Natural killer cell (primary cell): ENCODE measurements at regions not wholly inside any gene's neighbourhood (a gene's known extent, or its start where the extent isn't known, plus 50 kb on each side); places are given as distances from the start of the nearest gene placed in this dataset.

Source experiments
- ATAC-seq, 3 donors: fragments of 150-1000 bp in 2 of 3; fragments of 200-7000 bp in 1 of 3; cut with Tn5 transposase; 1 replicate in 1 of 3; 2 replicates in 2 of 3; pipeline ENCODE4 v1.10.0; 2021; ENCODE audit warnings: mild to moderate bottlenecking in 2 of 3, moderate library complexity in 2 of 3
- DNase-seq, 2 donors: peaks; one replicate each; pipeline versions ENCODE4 v3.0.0 to v3.0.0-alpha.2; 2013 to 2021; ENCODE audit warnings: mixed read lengths in 1 of 2
- H3K27ac ChIP-seq: one replicate; pipeline ENCODE4 v1.5.1; 2013; ENCODE audit warnings: mild to moderate bottlenecking, low read length
- H3K27me3 ChIP-seq: one replicate; pipeline ENCODE4 v1.6.1; 2013; ENCODE audit warnings: low read length; ENCODE audit not compliant: control insufficient read depth, insufficient read depth
- H3K36me3 ChIP-seq: one replicate; pipeline ENCODE4 v1.6.1; 2013; ENCODE audit warnings: low read length; ENCODE audit not compliant: control insufficient read depth, insufficient read depth
- H3K4me1 ChIP-seq: one replicate; pipeline ENCODE4 v1.6.1; 2013; ENCODE audit warnings: low read length; ENCODE audit not compliant: control insufficient read depth, insufficient read depth
- H3K4me3 ChIP-seq: one replicate; pipeline ENCODE4 v1.5.1; 2013; ENCODE audit warnings: low read length
- H3K9me3 ChIP-seq: one replicate; pipeline ENCODE4 v1.6.1; 2013; ENCODE audit warnings: low read length; ENCODE audit not compliant: control insufficient read depth, insufficient read depth
- H3K27ac Mint-ChIP-seq, 2 donors: one replicate each; pipeline ENCODE4 v1.8.0; 2022; ENCODE audit warnings: mild to moderate bottlenecking in 2 of 2, mixed read lengths in 2 of 2, moderate library complexity in 1 of 2
- H3K27me3 Mint-ChIP-seq, 2 donors: one replicate each; pipeline ENCODE4 v1.8.0; 2022; ENCODE audit warnings: low read depth in 2 of 2, mixed read lengths in 2 of 2
- H3K36me3 Mint-ChIP-seq: one replicate; pipeline ENCODE4 v1.8.0; 2022; ENCODE audit warnings: mixed read lengths
- H3K4me1 Mint-ChIP-seq, 2 donors: one replicate each; pipeline ENCODE4 v1.8.0; 2022; ENCODE audit warnings: mixed read lengths in 2 of 2
- H3K4me3 Mint-ChIP-seq: one replicate; pipeline ENCODE4 v1.8.0; 2022; ENCODE audit warnings: mild to moderate bottlenecking, moderate library complexity, mixed read lengths
- H3K9me3 Mint-ChIP-seq, 2 donors: one replicate each; pipeline ENCODE4 v1.8.0; 2022; ENCODE audit warnings: mixed read lengths in 2 of 2
- WGBS: methylation state at CpG from one replicate; pipeline ENCODE4 v1.1.7; 2013; ENCODE audit warnings: missing lambda C conversion rate; ENCODE audit not compliant: insufficient coverage; 5-methylcytosine and 5-hydroxymethylcytosine counted together
- intact Hi-C: fragments of 100-400 bp; cut with micrococcal nuclease; formaldehyde crosslinking; loops from one replicate; pipeline ENCODE4 v1.14.2; 2022
- TF ChIP-seq, protein P1 (sequence below): fragments of 200-600 bp; IDR thresholded peaks from one replicate; pipeline ENCODE4 v1.8.0; 2022; ENCODE audit warnings: antibody characterized with exemption

GRCh38 chr15:94785091-94785490, 553.7 kb downstream of the MCTP2 start:
- H3K4me3 Mint-ChIP-seq, result no peak overlapping the region
- no peak for ATAC-seq
- H3K4me1 ChIP-seq, result no peaks in the 10 kb centered on the region
- H3K4me1 Mint-ChIP-seq, result no peaks in the 10 kb centered on the region
- peaks cover 6 to 17% of the 10 kb centered on the region in 2 donors for H3K27me3 Mint-ChIP-seq
- TF ChIP-seq, protein P1, sequence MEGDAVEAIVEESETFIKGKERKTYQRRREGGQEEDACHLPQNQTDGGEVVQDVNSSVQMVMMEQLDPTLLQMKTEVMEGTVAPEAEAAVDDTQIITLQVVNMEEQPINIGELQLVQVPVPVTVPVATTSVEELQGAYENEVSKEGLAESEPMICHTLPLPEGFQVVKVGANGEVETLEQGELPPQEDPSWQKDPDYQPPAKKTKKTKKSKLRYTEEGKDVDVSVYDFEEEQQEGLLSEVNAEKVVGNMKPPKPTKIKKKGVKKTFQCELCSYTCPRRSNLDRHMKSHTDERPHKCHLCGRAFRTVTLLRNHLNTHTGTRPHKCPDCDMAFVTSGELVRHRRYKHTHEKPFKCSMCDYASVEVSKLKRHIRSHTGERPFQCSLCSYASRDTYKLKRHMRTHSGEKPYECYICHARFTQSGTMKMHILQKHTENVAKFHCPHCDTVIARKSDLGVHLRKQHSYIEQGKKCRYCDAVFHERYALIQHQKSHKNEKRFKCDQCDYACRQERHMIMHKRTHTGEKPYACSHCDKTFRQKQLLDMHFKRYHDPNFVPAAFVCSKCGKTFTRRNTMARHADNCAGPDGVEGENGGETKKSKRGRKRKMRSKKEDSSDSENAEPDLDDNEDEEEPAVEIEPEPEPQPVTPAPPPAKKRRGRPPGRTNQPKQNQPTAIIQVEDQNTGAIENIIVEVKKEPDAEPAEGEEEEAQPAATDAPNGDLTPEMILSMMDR, result no peak
- H3K36me3 ChIP-seq, result no peaks in the 10 kb centered on the region
- H3K9me3 Mint-ChIP-seq, result peaks cover 3 to 4% of the 10 kb centered on the region in 2 donors
- no peak for DNase-seq
- H3K27ac Mint-ChIP-seq, result no peak overlapping the region
- no peak overlapping the region for H3K4me3 ChIP-seq
- WGBS, result 84% methylated on average over 2 of the region's 2 CpGs
- H3K27me3 ChIP-seq, result no peaks in the 10 kb centered on the region
- no peaks in the 10 kb centered on the region for H3K9me3 ChIP-seq
- H3K36me3 Mint-ChIP-seq, result no peaks in the 10 kb centered on the region
- H3K27ac ChIP-seq, result no peak overlapping the region
- intact Hi-C loops, result no loop called here

GRCh38 chr15:94791008-94791407, 559.6 kb downstream of the MCTP2 start:
- Mint-ChIP-seq H3K4me3 (no peak overlapping the region), H3K9me3 (peaks cover 3 to 5% of the 10 kb centered on the region in 2 donors), H3K27ac (no peak overlapping the region), H3K36me3 (no peaks in the 10 kb centered on the region), H3K27me3 (peaks cover 9 to 17% of the 10 kb centered on the region in 2 donors), H3K4me1 (no peaks in the 10 kb centered on the region)
- Histone ChIP-seq H3K27ac (no peak overlapping the region), H3K36me3 (no peaks in the 10 kb centered on the region), H3K4me3 (no peak overlapping the region), H3K4me1 (no peaks in the 10 kb centered on the region), H3K27me3 (no peaks in the 10 kb centered on the region), H3K9me3 (no peaks in the 10 kb centered on the region)
- WGBS, result 75% methylated on average over 2 of the region's 2 CpGs
- ATAC-seq (no peak), DNase-seq (no peak)
- intact Hi-C loops, result no loop called here
- TF ChIP-seq, protein P1, result no peak

DNA sequence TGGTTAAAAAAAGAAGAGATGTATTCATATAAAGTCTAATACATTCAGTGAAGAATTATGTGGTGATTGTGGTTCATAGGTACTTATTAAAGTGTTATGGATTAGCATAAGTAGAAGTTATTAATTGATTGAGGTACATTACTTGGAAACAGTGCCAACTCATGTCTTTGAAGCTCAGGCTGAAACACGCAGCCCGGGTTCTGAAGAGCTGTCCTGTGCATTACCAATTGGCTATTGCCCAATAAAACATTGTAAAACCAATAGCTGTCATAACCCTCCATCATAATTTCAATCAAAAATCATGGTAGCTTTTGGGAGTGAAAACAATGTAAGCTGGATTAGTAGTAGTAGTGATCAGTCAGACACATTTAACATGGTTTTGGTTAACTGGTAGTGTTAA, 560.1 kb downstream of the MCTP2 start:
- Histone ChIP-seq H3K27me3 (no peaks in the 10 kb centered on the region), H3K27ac (no peak overlapping the region), H3K4me1 (no peaks in the 10 kb centered on the region), H3K36me3 (no peaks in the 10 kb centered on the region), H3K9me3 (no peaks in the 10 kb centered on the region), H3K4me3 (no peak overlapping the region)
- Mint-ChIP-seq H3K4me1 (no peaks in the 10 kb centered on the region), H3K27me3 (peaks cover 9 to 17% of the 10 kb centered on the region in 2 donors), H3K9me3 (peaks cover 3 to 6% of the 10 kb centered on the region in 2 donors), H3K4me3 (no peak overlapping the region), H3K27ac (no peak overlapping the region), H3K36me3 (no peaks in the 10 kb centered on the region)
- ATAC-seq (no peak), DNase-seq (no peak)
- intact Hi-C loops, result no loop called here
- TF ChIP-seq, protein P1, result no peak
- WGBS, result 90% methylated on average over 2 of the region's 2 CpGs

DNA sequence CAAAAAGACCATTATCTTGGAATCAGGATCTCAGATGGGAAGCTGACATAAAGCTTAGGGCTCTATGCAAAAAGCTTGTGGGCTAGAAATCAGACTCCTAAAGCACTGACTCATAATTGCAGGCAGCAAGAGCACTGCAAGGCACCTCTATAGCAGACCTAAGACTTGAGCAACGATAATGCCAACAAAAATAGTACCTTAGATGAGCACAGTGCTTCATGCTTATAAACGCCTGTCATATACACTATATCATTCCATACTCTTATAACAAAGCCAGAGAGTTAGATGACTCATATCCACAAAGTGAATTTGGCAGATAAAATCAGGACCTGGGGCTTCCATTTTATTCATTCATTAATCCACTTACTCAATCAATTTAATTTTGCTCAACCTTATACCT, 560.8 kb downstream of the MCTP2 start:
- no peak overlapping the region for H3K27ac Mint-ChIP-seq
- TF ChIP-seq, protein P1, result no peak
- peaks cover 6% of the 10 kb centered on the region in 2 donors for H3K9me3 Mint-ChIP-seq
- no peaks in the 10 kb centered on the region for H3K4me1 ChIP-seq
- no peaks in the 10 kb centered on the region for H3K4me1 Mint-ChIP-seq
- no peak overlapping the region for H3K4me3 Mint-ChIP-seq
- no peak overlapping the region for H3K27ac ChIP-seq
- intact Hi-C loops, result no loop called here
- no peaks in the 10 kb centered on the region for H3K36me3 Mint-ChIP-seq
- H3K36me3 ChIP-seq, result no peaks in the 10 kb centered on the region
- H3K27me3 Mint-ChIP-seq, result peaks cover 9 to 17% of the 10 kb centered on the region in 2 donors
- DNase-seq (no peak), ATAC-seq (no peak)
- 86% methylated on average over 2 of the region's 2 CpGs for WGBS
- no peaks in the 10 kb centered on the region for H3K27me3 ChIP-seq
- H3K4me3 ChIP-seq, result no peak overlapping the region
- H3K9me3 ChIP-seq, result no peaks in the 10 kb centered on the region
